ENCODE measurements at regions not wholly inside any gene's neighbourhood (a gene's known extent, or its start where the extent isn't known, plus 50 kb on each side); places are given as distances from the start of the nearest gene placed in this dataset.

- DNase-seq = no peak
Observed at GRCh38 chr18:45119876-45120275, 439.2 kb downstream of the SETBP1 start.

GRCh38 chr18:45121146-45121545 is 440.5 kb downstream of the SETBP1 start:
- peak in 2 of 56 donors; percentile 15 to 61 for DNase-seq

DNA sequence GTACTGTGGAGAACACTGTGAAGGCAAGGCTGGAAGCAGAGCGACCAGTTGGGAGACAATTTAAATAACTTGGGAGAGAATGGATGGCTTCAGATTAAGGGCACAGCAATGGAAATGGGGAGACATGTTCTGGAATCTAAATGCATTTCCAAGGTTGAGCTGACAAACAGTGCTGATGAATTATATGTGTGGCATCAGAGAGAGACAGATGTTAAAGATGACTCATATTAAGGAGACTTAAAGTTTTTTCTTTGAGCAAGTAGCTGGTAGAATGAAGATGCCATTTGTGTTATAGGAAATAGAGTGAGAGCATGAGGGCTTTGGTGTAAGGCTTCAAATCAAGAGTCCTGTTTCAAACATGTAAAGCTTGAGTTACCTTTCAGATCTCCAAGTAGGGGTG is 441.8 kb downstream of the SETBP1 start:
- no peak for DNase-seq

GRCh38 chr18:45127405-45127804 is 446.7 kb downstream of the SETBP1 start:
- no peak for DNase-seq

DNA sequence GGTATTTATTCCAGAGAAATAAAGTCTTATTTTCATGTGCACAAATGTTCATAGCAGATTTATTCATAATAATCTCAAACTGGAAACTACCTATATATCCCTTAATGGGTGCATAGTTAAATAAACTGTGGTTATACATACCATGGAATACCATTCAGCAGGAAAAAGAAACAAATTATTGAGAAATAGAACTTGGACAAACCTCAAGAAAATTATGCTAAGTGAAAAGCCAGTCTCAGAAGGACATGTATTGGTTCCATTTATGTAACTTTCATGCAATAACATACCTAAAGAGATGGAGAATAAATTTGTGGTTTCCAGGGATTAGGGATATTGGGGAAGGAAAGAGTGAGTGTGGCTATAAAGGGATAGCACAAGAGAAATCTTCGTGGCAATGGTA is 452.6 kb downstream of the SETBP1 start:
- no peak for DNase-seq

GRCh38 chr18:45136381-45137086 is 455.8 kb downstream of the SETBP1 start:
- no peak for DNase-seq

- no peak for DNase-seq
Observed at GRCh38 chr18:45137087-45137419, 456.4 kb downstream of the SETBP1 start.

DNA sequence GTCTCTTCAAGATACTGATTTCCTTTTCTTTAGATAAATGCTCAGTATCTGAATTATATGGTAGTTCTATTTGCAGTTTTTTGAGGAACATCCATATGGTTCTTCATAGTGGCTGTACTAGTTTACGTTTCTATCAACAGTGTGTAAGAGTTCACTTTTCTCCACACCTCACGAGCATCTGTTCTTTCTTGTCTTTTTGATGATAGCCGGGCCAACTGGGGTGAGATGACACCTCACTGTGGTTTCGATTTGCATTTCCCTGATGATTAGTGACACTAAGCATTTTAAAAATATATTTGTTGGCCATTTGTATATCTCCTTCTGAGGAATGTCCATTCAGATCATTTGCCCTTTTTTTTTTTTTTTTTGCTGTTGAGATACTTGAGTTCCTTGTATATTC is 458.8 kb downstream of the SETBP1 start:
- DNase-seq = no peak

DNA sequence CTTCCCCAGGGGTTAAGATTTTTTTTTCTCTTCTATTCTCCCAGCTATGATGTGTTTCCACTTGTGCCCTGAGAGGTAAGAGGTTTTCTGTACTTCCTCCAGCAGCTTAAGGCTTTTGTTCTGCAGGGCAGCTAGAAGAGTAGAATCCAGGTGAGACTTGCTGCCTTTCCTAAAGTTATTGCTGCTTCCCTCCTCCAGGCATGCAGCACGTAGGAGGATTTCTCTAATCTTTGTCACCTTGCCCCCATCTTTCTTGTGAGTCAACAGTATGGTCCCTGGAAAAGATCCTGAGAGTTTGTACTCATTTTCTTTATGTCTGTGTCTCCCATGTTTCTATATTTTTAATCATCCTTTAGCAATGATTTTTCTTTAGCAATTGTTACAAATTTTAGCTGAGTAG is 462.2 kb downstream of the SETBP1 start:
- DNase-seq = no peak

DNA sequence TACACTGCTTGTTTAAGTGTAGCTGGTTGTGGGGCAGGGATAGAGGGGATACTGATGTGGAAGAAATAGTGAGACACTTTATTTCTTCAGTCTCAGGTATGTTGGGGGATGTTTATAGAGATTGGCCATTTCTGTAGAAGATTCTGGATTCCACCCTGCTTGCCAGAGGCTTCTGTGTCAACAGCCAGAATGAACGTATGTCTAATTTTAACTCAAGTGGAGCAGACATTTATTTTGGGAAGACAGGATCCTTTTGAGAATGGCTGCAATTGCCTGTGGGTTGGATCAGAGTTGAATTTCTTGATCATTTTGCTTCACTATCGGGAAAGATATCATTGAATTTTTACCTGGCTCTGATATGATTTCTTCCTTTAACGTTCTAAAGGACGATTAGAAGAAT is 465.6 kb upstream of the SLC14A2 start:
- no peak for DNase-seq

GRCh38 chr18:45151645-45152044 is 463.6 kb upstream of the SLC14A2 start:
- DNase-seq = no peak

DNA sequence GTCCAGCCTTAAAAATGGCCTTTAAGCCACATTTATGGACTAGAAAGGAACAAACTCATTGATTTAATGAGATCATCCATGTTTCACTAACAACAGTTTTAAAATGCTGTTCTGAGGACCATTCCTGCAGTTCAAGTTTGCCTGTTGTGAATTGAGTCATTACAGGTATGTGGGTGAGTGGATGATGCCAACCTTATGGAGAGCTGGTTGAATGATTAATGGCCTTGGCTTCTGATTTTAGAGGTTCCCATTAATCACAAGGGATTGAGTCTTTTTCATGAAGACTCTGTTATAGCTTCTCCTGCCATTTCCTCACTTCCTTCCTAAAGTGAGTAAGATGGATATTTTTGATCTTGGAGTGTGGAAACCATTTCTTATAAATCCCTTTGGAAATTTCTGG is 459.8 kb upstream of the SLC14A2 start:
- no peak for DNase-seq

GRCh38 chr18:45156946-45157345 is 458.3 kb upstream of the SLC14A2 start:
- DNase-seq = no peak

DNA sequence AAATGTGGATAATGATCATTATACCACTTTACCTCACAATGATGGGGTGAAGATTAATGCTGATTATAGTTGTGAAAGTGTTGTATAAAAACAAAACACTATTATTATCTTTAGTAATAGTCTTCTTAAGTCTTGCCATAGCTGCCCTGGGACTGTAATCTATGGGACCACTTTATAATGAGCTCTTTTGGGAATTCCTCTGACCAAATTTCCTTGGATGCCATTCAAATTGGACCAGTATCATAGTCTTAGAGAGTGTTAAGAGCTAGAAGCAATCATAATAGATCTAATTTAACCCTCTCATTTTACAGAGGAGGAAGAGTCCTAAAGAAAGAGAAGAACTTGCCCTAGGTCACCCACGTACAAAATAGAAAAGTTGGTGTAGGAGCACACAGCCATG is 457.7 kb upstream of the SLC14A2 start:
- no peak for DNase-seq

- no peak for DNase-seq
Observed at GRCh38 chr18:45161850-45162249, 453.4 kb upstream of the SLC14A2 start.

GRCh38 chr18:45163871-45164270 is 451.4 kb upstream of the SLC14A2 start:
- no peak for DNase-seq

- DNase-seq = no peak
Observed at GRCh38 chr18:45164551-45164950, 450.7 kb upstream of the SLC14A2 start.

DNA sequence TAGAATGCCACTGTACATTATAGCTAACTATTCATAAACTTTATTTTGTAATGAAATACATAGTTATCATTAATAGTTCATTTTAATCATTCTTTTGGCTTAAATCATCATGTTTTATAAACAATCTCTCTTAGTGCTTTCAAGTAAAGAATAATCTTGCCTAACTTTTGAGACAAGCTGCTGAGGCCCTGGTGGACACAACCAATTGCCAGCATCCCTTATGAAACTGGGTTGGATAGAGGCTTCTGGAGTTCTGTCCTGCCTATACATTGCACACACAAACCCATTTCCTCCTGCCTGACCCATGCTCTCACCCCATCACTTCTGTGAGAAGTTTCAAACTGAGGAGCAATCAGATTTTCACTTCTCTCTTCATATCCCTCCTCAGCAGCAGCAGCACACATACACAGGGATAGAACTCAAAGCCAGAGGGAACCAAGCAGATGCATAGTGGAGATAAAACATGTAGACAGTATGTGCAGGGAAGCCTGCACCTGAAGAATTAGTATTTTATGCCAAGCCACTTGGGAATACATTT is 450.0 kb upstream of the SLC14A2 start:
- DNase-seq = peak in 1 of 56 donors; percentile 0

DNA sequence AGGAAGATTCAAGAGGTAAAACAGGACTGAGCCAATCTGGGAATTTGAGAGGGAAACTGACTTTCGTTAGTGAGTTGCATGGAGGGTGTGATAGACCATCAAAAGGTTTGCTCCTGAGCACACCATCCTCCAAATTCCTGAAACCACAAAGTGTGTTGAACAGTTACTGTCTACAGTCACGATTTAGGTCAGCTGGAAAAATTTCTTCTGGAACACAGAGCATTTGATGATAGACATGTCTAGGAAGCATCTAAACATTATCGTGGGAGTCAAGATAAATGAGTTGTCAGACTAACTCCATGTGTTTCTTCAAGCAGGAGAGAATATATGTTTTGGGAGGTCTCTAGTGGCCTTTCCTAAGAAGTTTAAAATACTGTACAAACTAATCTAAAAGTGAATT is 449.4 kb upstream of the SLC14A2 start:
- no peak for DNase-seq

DNA sequence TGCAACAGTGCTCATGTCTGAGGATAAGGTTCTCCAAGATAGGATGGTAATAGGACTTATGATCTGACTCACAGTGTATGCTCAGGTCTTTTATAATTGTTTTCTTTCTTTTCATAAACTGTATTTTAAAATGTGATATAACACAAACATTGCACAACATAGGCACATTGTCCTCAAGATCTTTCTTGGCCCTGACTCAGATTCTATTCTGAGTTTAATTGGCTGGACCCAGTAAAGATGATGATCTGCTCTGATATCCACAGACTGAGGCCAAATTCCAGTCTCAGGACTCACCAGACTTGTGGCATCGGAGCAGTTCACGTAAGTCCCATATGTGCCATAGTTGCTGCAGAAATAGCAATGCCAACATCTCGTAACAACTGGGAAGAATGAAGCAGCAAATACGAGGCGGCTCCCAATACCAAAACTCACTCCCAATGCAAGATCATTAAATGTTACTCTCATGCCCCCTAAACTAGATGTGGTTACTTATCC is 448.9 kb upstream of the SLC14A2 start:
- DNase-seq = no peak

DNA sequence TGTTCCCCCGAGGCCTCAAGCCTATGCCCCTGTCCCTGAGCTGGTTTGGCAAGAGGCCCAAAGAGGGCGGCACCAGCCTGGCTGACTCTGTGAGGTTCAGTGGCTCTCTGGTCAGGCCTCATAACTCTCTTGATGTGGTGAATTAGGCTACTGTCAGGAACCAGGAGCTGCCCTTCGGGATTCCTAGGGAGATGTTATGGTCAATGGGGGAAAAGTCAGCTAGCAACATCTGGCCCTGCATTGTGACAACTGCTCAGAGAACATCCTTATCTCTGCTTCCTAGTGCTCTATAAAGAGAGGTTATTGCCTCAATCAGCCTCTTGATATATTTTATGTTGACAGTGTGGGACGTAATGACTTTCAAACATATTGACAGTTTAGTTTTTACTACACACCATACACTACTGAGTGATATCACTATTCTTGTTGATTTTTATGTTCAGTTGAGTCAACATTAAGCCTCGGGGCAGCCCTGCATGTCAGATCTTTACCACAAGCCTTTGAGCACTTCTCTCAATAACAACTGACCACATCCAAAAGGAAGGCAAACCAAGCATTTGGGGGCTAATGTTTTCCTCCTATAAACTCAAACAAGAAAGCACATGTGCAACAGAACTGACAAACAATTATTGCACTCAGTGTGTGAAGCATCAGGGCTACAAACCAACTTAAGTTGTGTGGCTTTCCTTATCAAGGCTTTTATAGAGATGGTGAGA is 448.3 kb upstream of the SLC14A2 start:
- no peak for DNase-seq

- DNase-seq = peak in 4 of 56 donors; percentile 1 to 33 (median 12)
Observed at GRCh38 chr18:45167631-45168280, 447.5 kb upstream of the SLC14A2 start.

Data from amygdala (tissue), 56 donors.